ENCODE measurements at regions not wholly inside any gene's neighbourhood (a gene's known extent, or its start where the extent isn't known, plus 50 kb on each side); places are given as distances from the start of the nearest gene placed in this dataset.

GRCh38 chr11:109604481-109605400 lies 182.8 kb downstream of the C11orf87 start:
- Histone ChIP-seq H3K9me3 (no peaks in the 10 kb centered on the region), H3K27ac (no peak overlapping the region), H3K4me1 (no peaks in the 10 kb centered on the region), H3K36me3 (no peaks in the 10 kb centered on the region), H3K27me3 (no peaks in the 10 kb centered on the region), H3K4me3 (no peak overlapping the region)
- in situ Hi-C loops (cut with MboI; ENCODE audit: low pct_ligation_motif_present in 1 of 4, low pct_unique_long_range_greater_than_20kb in 1 of 4, low sequenced_read_pairs in 3 of 4) (no loop called here), intact Hi-C loops (cut with DNase I; ENCODE audit: low total_unique reads) (no loop called here)
- no peak for TF ChIP-seq POLR2AphosphoS5 (IDR thresholded peaks at IDR 0.05)
- no peak for TF ChIP-seq POLR2A (IDR thresholded peaks at IDR 0.05)
- TF ChIP-seq EP300 (IDR thresholded peaks at IDR 0.05; ENCODE audit: low read depth) = no peak
- no peak for TF ChIP-seq CTCF (IDR thresholded peaks at IDR 0.05)
- WGBS, 2 donors (ENCODE audit: low coverage in 1 of 2) = 65 to 77% methylated on average over 3 of the region's 3 CpGs
- DNase-seq = no peak

GRCh38 chr11:109606256-109606655 lies 184.3 kb downstream of the C11orf87 start:
- H3K36me3 ChIP-seq = no peaks in the 10 kb centered on the region
- in situ Hi-C loops (cut with MboI; ENCODE audit: low pct_ligation_motif_present in 1 of 4, low pct_unique_long_range_greater_than_20kb in 1 of 4, low sequenced_read_pairs in 3 of 4) (no loop called here), intact Hi-C loops (cut with DNase I; ENCODE audit: low total_unique reads) (no loop called here)
- H3K4me1 ChIP-seq = no peaks in the 10 kb centered on the region
- no peak for TF ChIP-seq POLR2AphosphoS5 (IDR thresholded peaks at IDR 0.05)
- no peak for TF ChIP-seq EP300 (IDR thresholded peaks at IDR 0.05; ENCODE audit: low read depth)
- TF ChIP-seq CTCF (IDR thresholded peaks at IDR 0.05) = no peak
- no peak for TF ChIP-seq POLR2A (IDR thresholded peaks at IDR 0.05)
- H3K27me3 ChIP-seq = no peaks in the 10 kb centered on the region
- DNase-seq = no peak
- H3K4me3 ChIP-seq = no peak overlapping the region
- H3K9me3 ChIP-seq = no peaks in the 10 kb centered on the region
- WGBS, 2 donors (ENCODE audit: low coverage in 1 of 2) = 22 to 54% methylated on average over 1 of the region's 1 CpG
- no peak overlapping the region for H3K27ac ChIP-seq

- H3K4me3 ChIP-seq = no peak overlapping the region
- no peaks in the 10 kb centered on the region for H3K27me3 ChIP-seq
- no peaks in the 10 kb centered on the region for H3K36me3 ChIP-seq
- H3K9me3 ChIP-seq = no peaks in the 10 kb centered on the region
- intact Hi-C loops (cut with DNase I; ENCODE audit: low total_unique reads) = no loop called here
- in situ Hi-C loops (cut with MboI; ENCODE audit: low pct_ligation_motif_present in 1 of 4, low pct_unique_long_range_greater_than_20kb in 1 of 4, low sequenced_read_pairs in 3 of 4) = no loop called here
- DNase-seq = no peak
- TF ChIP-seq EP300 (IDR thresholded peaks at IDR 0.05; ENCODE audit: low read depth) = no peak
- TF ChIP-seq POLR2AphosphoS5 (IDR thresholded peaks at IDR 0.05) = no peak
- no peak for TF ChIP-seq POLR2A (IDR thresholded peaks at IDR 0.05)
- no peak for TF ChIP-seq CTCF (IDR thresholded peaks at IDR 0.05)
- H3K27ac ChIP-seq = no peak overlapping the region
- H3K4me1 ChIP-seq = no peaks in the 10 kb centered on the region
- WGBS, 2 donors (ENCODE audit: low coverage in 1 of 2) = 50 to 73% methylated on average over 1 of the region's 1 CpG
Observed at GRCh38 chr11:109609454-109610185, 187.6 kb downstream of the C11orf87 start.

- Histone ChIP-seq H3K4me1 (no peaks in the 10 kb centered on the region), H3K27me3 (no peaks in the 10 kb centered on the region), H3K9me3 (no peaks in the 10 kb centered on the region), H3K36me3 (no peaks in the 10 kb centered on the region), H3K27ac (no peak overlapping the region), H3K4me3 (no peak overlapping the region)
- WGBS, 2 donors (ENCODE audit: low coverage in 1 of 2) = 70 to 82% methylated on average over 3 of the region's 3 CpGs
- TF ChIP-seq POLR2AphosphoS5 (IDR thresholded peaks at IDR 0.05) = no peak
- TF ChIP-seq POLR2A (IDR thresholded peaks at IDR 0.05) = no peak
- TF ChIP-seq EP300 (IDR thresholded peaks at IDR 0.05; ENCODE audit: low read depth) = no peak
- intact Hi-C loops (cut with DNase I; ENCODE audit: low total_unique reads) (no loop called here), in situ Hi-C loops (cut with MboI; ENCODE audit: low pct_ligation_motif_present in 1 of 4, low pct_unique_long_range_greater_than_20kb in 1 of 4, low sequenced_read_pairs in 3 of 4) (no loop called here)
- no peak for DNase-seq
Observed at GRCh38 chr11:109612496-109612895, 190.5 kb downstream of the C11orf87 start.
